Muscle of back (tissue), 3 donors: ENCODE measurements at regions not wholly inside any gene's neighbourhood (a gene's known extent, or its start where the extent isn't known, plus 50 kb on each side); places are given as distances from the start of the nearest gene placed in this dataset.

ENCODE experiments used
- DNase-seq, 3 donors: peaks; one replicate each; pipeline versions ENCODE4 v3.0.0 to v3.0.0-alpha.2; 2013

DNA sequence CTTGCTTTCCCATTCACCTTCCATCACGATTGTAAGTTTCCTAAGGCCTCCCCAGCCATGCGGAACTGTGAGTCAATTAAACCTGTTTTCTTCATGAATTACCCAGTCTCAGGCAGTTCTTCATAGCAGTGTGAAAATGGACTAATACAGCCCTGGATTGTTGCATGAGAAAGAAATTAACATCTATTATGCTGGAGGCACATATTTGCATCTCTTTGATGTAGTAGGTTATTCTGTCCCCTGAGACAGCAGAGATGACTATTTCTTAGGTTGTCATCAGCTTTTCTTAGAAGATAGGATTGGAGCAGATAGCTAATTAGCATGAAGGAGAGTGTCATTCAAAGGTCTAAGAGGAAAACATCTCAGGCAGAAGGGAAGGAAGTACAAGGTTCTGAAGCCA, 166.2 kb downstream of the OMA1 start:
- no peak for DNase-seq

- DNase-seq, result no peak
Observed at GRCh38 chr1:58367217-58367616, 179.3 kb downstream of the OMA1 start.

DNA sequence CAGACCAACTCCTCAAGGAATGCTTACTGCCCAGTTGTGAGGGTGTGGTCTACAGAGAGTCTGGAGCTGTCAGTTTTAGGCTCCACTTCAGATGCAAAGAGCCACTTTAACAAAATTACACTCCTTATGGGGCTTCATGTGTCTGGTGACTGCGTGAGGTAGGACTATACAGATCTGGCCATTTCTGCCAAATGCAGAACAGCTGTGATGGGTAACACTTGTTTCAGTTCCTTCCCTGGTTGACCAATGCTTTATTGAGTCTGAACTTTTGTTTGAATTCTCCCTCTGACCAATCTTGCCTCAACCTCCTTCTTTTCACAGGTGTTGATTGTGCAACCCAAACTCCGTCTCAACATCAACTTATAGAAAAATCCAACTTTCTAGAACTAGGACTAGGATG, 181.2 kb downstream of the OMA1 start:
- no peak for DNase-seq

GRCh38 chr1:58363585-58363984, 182.9 kb downstream of the OMA1 start:
- no peak for DNase-seq

- no peak for DNase-seq
Observed at GRCh38 chr1:58361134-58361533, 185.4 kb downstream of the OMA1 start.

GRCh38 chr1:58358346-58358745, 188.2 kb downstream of the OMA1 start:
- no peak for DNase-seq

DNA sequence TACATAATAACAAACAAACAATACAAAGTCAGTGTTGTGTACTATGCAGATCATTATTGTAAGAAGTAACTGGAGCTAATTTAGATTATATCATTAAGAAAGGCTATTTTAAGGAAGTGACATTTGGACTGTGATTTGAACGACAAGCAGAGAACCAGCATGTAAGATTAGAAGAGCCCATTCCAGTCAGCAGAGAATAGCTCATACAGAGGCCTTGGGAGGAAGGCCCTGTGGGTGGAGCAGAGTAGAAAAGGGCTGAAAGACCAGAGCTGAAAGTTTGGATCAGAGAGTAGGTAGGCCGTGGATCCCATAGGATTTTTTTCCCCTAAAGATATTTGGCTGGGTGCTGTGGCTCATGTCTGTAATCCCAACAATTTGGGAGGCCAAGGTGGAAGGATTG, 190.1 kb downstream of the OMA1 start:
- no peak for DNase-seq

DNA sequence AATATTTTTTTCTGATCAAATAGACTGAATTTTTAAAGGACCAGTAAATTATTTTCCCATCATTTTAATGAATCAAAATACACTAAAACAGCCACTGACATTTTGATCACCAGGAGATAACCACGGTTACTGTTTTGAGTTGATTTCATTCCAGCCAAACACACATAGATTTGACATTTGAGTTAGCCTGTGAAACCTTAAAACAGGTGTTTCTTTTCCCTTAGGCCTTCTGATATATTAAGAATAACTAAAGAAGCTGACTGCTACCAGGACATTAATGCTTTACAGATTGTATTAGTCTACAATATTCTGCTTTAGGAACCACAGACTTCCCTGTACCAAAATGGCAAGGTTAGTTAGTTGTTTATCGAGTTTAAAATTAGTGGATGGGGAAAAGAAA, 193.4 kb downstream of the OMA1 start:
- DNase-seq, result no peak

DNA sequence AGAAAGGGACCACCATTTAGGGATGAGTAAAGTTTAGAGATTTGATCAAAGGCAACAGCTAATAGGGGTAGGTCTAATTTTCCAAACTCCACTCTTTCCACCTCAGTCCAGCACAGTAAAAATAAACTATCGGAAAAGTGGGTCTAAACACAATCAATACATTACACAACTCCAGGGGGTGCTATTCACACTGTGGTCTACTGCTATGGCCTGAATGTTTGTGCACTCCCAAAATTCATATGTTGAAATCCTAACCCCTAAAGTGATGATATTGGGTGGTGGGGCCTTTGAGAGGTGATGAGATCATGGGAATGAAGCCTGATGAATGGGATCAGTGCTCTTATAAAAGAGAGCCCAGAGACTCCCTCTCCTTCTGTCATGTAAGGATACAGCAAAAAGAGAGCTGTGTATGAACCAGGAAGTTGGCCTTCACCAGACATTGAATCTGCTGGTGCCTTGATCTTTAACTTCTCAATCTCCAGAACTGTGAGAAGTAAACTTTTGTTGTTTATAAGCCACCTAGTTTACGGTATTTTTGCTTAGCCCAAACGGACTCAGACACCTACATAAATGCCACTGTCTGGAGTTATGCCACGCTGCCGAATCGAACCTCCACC, 193.9 kb downstream of the OMA1 start:
- no peak for DNase-seq

GRCh38 chr1:58346036-58346355, 200.5 kb downstream of the OMA1 start:
- peak in 1 of 3 donors; percentile 2 for DNase-seq

GRCh38 chr1:58345215-58346035, 201.1 kb downstream of the OMA1 start:
- DNase-seq, result no peak

DNA sequence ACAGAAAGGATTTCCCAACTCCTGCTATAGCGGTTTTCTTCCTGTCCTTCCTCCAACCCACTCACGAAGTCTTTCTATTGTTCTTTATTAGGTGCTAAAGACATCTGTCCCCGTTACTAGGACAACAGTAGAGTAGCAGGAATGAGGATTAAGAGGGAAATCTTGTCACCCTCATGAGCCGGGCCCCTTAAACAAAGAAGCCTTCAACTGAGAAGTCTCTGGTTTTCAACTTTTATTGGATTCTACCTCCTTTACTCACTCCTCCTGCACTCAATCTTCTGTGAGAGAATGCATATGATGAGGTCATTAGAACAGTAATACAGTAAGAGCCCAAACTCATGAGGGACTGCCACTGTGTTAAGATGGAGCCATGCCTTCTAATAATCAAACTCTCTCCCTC, 206.3 kb downstream of the OMA1 start:
- DNase-seq, result no peak

DNA sequence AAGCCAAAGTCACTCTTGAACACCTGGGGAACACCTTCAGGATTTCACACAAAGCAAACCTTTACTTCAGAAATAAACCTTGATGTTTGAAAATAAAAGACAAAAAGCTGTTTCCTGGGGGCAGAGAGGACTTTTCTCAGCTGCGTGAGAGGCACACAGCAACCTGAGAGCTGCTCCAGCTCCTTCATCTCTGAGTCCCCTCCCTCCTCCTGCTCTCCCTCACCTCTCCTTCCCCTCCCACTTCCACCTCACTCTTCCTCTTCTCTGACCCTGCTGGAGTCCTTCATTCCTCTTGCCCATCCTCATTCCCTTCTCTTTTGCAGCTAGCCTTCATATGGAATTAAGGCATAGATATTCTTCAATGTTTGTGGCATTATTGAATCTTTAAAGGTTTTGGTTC, 208.4 kb downstream of the OMA1 start:
- no peak for DNase-seq

- no peak for DNase-seq
Observed at GRCh38 chr1:58333511-58333910, 213.0 kb downstream of the OMA1 start.

DNA sequence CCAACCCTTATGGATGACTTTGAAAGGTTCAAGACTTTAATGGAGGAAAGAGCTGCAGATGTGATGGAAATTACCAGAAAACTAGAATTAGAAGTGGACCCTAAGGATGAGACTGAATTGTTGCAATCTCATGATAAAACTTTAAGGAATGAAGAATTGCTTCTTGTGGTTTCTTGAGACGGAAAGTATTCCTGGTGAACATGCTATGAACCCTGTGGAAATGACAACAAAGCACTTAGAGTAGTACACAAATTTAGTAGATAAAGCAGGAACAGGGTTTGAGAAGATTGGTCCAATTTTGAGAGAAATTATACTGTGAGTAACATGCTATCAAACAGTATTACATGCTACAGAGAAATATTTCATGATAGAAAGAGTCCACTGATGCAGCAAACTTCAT, 215.4 kb downstream of the OMA1 start:
- peak in 1 of 3 donors; percentile 18 for DNase-seq

DNA sequence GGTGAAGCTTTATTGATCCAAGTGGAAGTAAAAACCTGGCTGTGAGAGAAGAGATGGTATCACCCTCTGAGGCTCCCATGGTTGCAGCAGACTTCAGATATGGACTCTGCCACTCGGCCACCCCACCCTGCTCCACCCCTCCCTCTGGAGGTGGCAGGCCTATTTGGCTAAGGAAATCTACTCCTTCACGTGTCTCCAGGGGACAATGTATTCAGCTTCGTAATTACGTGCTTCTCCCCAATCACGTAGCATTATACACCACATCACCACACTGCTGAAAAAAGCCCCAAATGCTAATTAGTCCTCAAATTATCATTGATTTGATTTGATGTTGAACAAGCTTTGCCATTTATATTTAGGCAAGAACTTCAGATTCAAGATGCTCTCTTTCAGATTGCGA, 220.7 kb downstream of the OMA1 start:
- no peak for DNase-seq

- no peak for DNase-seq
Observed at GRCh38 chr1:58324558-58324957, 222.0 kb downstream of the OMA1 start.

DNA sequence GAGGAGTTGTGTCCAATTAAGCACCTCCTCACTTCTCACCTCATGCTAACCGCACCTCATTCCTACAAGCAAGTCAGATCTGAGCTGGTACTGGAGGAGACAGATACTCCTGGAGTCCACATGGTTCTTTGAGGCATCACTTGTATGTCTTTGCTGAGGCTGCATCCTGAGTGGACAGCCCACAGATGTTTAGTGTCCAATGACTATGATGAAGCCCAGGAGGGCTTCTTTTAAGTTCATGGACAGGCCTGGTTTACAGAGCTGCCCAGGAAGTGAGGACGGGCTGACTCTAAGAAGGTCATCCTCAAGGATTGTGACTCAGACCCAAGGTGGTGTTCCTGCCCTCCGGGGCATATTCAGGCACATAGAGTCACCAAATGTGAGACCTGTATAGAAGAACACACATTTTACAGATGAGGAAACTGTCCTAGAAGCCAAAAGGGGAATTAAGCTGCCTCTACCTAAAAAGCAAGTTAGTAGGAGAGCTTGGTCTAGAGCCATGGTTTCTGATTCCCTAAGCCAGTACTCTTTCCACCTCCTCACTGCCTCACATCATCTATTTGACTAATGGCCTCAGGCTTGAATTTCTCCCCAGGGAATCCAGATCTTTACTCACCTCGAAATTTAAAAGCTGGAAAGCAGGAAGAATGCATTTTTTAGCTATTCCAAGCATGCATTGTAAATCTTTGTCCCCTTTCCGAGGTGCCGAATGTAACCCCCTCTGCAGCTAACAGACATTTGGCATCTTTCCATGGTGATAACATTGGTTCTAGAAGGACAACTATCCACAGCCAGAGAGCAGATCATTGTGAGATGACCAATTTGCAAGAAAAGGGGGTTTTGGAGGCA, 228.1 kb downstream of the OMA1 start:
- DNase-seq, result peak in 1 of 3 donors; percentile 18

GRCh38 chr1:58317694-58318093, 228.8 kb downstream of the OMA1 start:
- DNase-seq, result no peak

DNA sequence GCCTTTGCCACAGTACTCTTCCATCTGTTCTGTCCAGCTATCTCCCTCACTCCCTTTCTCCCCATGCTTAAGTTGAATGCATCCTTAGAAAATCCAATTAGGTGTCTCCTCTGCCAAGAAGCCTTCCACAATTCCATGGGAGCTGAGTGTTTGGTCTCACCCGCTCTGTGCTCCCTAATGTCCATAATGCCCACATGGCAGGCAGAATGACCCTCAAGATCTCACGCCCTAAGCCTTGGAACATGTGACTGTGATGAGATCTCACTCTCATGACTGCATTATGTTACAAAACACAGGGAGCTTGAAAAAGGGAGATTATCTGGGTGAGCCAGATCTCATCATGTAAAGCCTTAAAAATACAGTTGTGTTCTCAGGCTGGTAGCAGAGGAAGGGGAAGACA, 229.4 kb downstream of the OMA1 start:
- no peak for DNase-seq

DNA sequence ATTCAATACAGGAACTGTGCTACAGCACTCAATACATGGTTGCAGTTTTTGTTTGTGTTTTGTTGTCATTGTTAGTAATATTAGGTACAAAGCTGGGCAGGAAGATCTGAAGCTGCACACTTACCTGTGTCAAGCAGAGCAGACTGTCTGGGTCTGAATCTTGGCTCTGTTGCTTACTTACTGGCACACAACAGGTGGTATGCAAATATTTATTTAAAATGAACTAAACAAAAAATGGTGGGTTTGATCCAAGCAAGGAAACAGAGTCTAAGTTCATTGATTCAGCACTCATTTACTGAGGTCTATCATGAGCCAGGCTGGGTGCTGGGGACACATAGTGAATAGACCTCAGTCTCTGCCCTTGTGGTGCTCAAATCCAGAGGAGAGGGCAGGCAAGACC, 230.4 kb downstream of the OMA1 start:
- no peak for DNase-seq

GRCh38 chr1:58312971-58313563, 233.5 kb downstream of the OMA1 start:
- DNase-seq, result no peak

GRCh38 chr1:58312461-58312860, 234.1 kb downstream of the OMA1 start:
- DNase-seq, result no peak
